Thyroid gland (tissue), 4 donors: ENCODE measurements at regions not wholly inside any gene's neighbourhood (a gene's known extent, or its start where the extent isn't known, plus 50 kb on each side); places are given as distances from the start of the nearest gene placed in this dataset.

Experiments used
- POLR2A ChIP-seq, 2 donors: fragments of 450-650 bp; IDR thresholded peaks; one replicate each; pipeline ENCODE4 v1.6.1; 2017; ENCODE audit warnings: antibody characterized with exemption in 2 of 2, mild to moderate bottlenecking in 2 of 2, moderate library complexity in 1 of 2
- TF ChIP-seq, protein P1 (sequence below), 6 experiments: fragments of 200-600 bp in 3 of 6; fragments of 450-650 bp in 3 of 6; sonication (generic) in 3 of 6; IDR thresholded peaks; one replicate each; pipeline ENCODE4 v1.5.1; 2016 to 2019; ENCODE audit warnings: antibody characterized with exemption in 6 of 6, mild to moderate bottlenecking in 2 of 6, inconsistent platforms in 1 of 6, moderate library complexity in 1 of 6

DNA sequence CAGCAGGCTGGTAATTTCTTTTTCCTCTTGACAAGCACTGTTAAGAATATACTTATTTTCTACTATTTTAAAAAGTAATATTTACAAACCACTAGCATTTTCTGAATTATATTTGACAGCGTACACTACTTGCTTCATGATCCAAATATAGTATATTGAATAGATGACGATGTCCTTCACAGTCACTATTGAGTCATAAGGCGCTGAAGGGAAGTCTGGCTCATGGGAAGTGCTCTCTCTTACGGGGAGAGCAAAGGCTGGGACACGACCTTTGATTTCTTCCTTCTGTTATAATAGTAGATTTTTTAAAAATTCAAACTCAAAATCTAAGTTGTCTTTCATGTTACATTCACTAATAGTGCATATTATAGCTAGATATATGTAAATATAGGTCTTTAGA is 357.1 kb downstream of the SOCS6 start:
- TF ChIP-seq, protein P1, sequence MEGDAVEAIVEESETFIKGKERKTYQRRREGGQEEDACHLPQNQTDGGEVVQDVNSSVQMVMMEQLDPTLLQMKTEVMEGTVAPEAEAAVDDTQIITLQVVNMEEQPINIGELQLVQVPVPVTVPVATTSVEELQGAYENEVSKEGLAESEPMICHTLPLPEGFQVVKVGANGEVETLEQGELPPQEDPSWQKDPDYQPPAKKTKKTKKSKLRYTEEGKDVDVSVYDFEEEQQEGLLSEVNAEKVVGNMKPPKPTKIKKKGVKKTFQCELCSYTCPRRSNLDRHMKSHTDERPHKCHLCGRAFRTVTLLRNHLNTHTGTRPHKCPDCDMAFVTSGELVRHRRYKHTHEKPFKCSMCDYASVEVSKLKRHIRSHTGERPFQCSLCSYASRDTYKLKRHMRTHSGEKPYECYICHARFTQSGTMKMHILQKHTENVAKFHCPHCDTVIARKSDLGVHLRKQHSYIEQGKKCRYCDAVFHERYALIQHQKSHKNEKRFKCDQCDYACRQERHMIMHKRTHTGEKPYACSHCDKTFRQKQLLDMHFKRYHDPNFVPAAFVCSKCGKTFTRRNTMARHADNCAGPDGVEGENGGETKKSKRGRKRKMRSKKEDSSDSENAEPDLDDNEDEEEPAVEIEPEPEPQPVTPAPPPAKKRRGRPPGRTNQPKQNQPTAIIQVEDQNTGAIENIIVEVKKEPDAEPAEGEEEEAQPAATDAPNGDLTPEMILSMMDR (IDR thresholded peaks at IDR 0.05): no peak
- no peak for TF ChIP-seq POLR2A (IDR thresholded peaks at IDR 0.05)
